NB4 (cell line): ENCODE measurements at regions not wholly inside any gene's neighbourhood (a gene's known extent, or its start where the extent isn't known, plus 50 kb on each side); places are given as distances from the start of the nearest gene placed in this dataset.
"Not testable (repeated sequence)": the region's sequence is repeated elsewhere in the genome, so short reads cannot be mapped to it uniquely, and the experiment has no call there.

Source experiments
- DNase-seq: peaks from one replicate; pipeline ENCODE4 v3.0.0; 2010; ENCODE audit warnings: low read depth
- H3K4me3 ChIP-seq: one replicate; pipeline ENCODE4 v1.5.1; 2011; ENCODE audit warnings: mild to moderate bottlenecking, low read depth, low read length, moderate library complexity
- TF ChIP-seq, protein P1 (sequence below): IDR thresholded peaks from one replicate; pipeline ENCODE4 v1.5.1; 2012; ENCODE audit warnings: low read depth, low read length

DNA sequence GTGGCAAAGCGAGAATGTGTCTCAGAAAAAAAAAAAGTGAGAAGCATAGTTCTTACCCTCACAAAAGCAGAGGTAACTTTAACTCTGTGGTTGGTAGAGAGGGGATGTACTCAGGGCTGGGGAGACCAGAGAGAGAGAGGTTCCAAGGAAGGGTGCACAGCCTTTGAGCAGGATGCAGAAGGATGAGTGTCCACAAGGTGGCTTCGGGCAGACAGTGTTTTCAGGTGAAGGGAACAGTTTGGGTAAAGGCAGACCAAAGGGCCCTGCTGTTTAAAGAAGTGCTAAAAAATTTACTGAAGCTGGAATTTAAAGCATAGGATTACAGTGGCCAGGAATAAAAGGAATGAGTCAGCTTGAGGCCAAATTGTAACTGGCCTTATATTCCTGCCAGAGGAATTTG, 2240.6 kb downstream of the EPHA3 start:
- H3K4me3 ChIP-seq, DNase-seq: not testable (repeated sequence)

DNA sequence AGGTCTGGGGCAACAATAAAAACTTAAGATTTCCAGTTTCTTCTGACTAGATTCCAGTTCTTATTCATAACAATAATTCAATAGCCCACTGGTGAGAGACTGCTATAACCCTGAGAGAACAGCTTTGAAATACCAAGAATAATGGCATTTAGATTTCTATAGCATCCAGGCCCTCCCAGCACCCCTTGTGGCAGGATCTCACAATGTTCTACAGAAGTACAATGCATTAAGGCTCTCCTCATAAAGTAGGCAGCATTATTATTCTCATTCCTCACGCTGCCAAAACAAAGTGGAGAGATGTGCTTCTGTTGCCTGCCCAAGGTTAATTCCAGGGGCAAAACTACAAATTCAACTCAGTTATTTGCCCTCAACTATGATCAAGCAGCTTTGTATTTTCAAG, 2241.7 kb downstream of the EPHA3 start:
- DNase-seq, H3K4me3 ChIP-seq: not testable (repeated sequence)

DNA sequence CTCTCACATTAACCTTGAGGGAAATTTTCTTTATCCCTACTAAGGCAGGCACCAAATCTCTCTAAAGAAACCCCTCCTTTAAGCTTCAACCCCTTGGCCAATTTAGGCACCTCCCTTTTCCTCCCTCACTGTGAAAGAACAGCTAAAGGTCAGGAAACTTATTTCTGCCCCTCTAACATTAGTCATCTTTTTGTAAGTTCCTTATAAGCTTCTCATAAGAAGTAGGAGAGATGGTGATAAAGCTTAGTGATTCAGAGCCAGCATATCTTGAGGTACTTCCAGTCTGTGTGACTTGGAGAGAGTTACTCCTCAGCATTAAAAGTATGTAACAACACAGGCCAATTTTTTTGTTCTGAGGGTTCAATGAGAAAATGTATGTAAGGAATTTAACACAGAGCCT, 2244.7 kb downstream of the EPHA3 start:
- H3K4me3 ChIP-seq, DNase-seq: not testable (repeated sequence)

DNA sequence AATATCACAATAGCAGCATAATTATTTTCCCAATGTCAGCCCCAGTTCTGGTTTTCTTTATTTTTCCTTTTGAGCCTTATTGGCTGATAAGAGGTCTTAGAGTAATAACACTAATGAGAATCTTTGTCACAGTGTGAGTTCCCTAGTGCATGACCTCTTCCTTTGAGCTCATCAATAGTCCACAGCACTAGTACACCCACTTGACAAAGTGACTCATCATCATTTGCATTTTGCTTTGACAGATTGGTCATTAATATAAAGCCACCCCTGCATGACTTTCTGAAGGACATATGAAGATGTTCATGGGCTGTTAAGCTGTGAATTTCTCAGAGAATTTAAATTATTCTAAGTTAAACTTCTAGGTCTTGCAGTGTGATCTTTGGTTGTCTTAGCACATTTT, 2251.9 kb downstream of the EPHA3 start:
- H3K4me3 ChIP-seq, DNase-seq: not testable (repeated sequence)

DNA sequence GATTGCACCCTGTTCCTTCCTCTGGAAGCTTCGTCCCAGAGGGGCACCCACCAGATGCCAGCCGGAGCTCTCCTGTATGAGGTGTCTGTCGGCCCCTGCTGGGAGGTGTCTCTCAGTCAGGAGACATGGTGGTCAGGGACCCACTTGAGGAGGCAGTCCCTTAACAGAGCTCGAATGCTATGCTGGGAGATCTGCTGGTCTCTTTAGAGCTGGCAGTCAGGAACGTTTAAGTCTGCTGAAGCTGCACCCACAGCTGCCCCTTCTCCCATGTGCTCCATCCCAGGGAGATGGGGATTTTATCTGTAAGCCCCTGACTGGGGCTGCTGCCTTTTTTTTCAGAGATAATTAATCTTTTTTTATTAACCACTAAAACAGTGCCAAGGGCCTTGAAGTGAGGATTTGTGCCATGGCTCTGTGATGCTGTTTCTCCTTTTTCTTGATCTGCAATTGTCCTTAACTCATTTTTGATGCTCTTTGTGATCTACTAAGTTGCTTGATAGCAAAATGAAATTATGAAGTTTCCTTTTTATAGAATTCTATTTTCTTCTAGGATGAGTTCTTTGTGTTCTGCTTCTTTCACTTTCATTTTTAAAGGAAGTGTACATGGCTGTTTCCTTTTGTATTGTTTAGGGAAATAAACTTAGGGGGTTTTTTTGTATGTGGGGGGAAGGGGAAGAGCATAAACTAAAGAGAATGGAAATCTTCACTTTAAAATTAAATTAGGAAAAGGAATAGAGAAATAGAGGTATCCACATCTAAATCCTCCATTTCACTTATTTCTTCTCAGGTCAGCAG, 2275.9 kb downstream of the EPHA3 start:
- not testable (repeated sequence) for DNase-seq

DNA sequence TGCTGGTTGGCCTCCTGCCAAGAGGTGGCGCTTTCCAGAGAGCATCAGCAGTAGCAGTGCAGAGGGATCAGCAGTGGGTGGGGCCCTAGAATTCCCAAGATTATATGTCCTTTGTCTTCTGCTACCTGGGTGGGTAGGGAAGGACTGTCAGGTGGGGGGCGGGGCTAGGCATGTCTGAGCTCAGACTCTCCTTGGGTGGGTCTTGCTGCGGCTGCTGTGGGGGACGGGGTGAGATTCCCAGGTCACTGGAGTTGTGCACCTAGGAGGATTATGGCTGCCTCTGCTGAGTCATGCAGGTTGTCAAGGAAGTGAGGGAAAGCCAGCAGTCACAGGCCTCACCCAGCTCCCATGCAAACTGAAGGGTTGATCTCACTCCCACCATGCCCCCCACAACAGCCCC, 2296.5 kb downstream of the EPHA3 start:
- not testable (repeated sequence) for H3K4me3 ChIP-seq, DNase-seq

More for the DNA sequence above, 2275.9 kb downstream of the EPHA3 start:
- H3K4me3 ChIP-seq, result not testable (repeated sequence)

DNA sequence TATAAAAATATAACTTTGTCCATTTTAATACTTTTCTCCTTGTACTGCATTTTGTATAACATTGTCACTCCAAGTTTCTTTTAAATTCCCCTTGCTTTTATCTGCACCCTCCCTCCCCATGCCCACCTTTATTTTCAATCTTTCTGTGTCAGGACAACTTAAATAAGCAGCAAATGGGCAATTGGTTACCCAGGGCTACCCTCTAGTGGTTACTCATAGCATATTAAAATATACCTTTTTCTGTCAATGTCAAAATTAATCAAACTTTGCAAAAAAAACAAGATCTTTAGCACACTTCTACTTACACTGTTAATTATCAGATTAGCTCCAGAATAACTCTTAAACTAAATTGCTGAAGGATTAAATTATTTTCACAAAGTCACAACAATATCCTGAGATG, 2334.6 kb downstream of the EPHA3 start:
- not testable (repeated sequence) for DNase-seq, H3K4me3 ChIP-seq

DNA sequence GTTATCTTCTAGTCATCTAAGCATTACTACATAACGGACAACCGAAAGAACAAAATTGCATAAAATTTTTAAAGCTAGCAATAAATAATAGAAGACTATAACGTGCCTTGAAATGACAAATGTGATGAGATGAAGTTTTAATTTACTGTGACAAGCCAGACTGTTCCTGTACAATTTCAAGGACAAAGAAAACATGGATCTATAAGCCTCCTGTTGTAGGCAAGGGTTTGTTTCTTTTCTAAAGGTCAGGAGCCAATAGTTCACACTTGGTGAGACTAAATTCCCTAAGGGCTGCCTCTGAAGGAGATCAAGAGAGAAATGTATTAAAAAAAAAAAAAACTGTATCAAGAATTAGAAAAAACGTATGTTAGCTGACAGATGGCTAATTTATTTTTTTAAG, 2335.1 kb downstream of the EPHA3 start:
- not testable (repeated sequence) for H3K4me3 ChIP-seq, DNase-seq

DNA sequence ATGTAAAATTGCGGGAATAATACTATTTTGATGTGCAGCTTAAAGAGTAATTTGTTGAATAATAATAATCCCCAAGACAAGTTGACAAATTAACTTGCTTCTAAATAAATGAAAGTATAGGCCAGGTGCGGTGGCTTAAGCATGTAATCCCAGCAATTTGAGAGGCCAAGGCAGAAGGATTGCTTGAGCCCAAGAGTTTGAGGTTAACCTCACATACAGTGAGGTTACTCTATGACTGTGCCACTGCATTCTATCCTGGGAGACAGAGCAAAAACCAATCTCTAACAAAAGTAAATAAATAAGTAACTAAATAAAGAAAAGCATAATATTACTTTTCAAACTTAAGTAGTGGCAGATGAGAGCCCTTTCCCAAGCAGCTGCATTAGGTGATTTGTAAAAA, 2341.0 kb downstream of the EPHA3 start:
- not testable (repeated sequence) for H3K4me3 ChIP-seq, DNase-seq

DNA sequence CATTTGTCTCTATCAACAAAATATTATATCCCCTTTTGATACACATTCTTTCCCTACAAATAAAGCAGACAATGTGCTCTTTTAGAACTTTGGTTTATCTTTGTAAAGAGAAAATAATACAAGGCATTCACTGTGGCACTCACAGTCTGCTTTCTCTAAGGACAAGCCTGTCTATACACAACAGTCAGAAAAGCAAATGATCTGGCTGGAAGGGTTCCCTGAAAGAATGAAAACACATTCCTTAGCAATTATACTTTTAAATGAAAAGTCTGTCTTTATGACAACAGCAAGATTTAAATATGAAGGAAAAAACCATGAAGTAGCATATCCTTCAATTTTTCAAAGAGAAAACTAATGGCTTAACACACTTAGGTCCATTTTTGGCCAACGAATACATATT, 2359.1 kb downstream of the EPHA3 start:
- not testable (repeated sequence) for H3K4me3 ChIP-seq, DNase-seq

DNA sequence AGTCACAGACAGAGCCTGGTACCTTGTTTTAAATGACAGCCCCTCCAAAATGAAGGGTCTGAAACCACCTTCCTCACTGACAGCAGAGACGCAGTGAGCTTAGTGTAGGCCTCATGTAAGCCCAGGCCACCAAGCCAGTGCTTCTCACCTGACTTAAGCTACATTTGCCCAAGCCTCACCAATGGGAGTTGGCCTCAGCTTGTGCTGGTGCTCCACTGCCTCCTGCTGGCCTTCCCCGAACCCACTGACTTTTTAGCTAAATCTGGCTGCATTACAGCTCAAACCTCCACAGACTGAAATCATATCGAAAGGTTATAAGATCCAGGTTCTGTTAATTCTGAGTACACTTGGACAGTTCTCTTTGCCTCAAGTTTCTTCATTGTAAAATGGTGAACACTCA, 2361.8 kb downstream of the EPHA3 start:
- peak; percentile 2 for DNase-seq

DNA sequence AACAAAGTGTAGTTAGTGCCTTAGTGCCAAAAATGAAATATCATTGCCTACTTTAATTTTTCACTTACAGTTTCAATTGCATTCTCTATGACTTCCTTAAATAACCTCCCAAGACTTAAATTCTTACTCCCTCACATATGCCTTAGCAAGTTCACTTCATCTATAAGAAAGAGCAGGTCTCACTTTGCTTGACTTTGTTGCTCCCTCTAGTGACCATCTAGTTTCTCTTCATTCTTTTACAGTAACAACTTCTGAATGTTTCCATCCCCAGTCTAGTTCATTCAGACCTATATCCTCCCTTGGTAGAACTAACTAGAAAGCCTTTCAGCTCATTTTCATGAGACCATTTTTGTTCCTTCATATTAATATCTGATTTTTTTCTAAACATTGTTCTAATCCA, 2377.6 kb downstream of the EPHA3 start:
- TF ChIP-seq, protein P1, sequence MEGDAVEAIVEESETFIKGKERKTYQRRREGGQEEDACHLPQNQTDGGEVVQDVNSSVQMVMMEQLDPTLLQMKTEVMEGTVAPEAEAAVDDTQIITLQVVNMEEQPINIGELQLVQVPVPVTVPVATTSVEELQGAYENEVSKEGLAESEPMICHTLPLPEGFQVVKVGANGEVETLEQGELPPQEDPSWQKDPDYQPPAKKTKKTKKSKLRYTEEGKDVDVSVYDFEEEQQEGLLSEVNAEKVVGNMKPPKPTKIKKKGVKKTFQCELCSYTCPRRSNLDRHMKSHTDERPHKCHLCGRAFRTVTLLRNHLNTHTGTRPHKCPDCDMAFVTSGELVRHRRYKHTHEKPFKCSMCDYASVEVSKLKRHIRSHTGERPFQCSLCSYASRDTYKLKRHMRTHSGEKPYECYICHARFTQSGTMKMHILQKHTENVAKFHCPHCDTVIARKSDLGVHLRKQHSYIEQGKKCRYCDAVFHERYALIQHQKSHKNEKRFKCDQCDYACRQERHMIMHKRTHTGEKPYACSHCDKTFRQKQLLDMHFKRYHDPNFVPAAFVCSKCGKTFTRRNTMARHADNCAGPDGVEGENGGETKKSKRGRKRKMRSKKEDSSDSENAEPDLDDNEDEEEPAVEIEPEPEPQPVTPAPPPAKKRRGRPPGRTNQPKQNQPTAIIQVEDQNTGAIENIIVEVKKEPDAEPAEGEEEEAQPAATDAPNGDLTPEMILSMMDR, result peak; percentile 5
- not testable (repeated sequence) for H3K4me3 ChIP-seq
- peak; percentile 33 for DNase-seq

More for the DNA sequence above, 2361.8 kb downstream of the EPHA3 start:
- not testable (repeated sequence) for H3K4me3 ChIP-seq

DNA sequence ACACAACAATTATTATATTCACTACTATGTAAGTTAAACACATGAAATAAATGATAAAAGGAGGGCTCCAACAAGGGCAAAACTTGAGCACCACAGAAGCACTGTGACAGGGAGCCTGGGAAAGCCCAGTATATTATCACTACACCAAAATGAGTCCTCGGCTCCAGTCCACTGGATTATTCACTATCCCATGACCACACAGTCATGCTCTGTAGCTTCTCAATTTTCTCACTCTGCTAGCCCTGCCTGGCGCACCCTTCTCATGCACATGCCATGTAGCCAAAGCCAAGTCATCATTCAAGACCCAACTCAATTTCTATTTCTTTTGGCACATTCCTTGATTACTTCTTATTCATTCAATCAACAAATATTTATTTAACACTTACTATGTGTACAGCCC, 2378.5 kb downstream of the EPHA3 start:
- H3K4me3 ChIP-seq, DNase-seq: not testable (repeated sequence)

DNA sequence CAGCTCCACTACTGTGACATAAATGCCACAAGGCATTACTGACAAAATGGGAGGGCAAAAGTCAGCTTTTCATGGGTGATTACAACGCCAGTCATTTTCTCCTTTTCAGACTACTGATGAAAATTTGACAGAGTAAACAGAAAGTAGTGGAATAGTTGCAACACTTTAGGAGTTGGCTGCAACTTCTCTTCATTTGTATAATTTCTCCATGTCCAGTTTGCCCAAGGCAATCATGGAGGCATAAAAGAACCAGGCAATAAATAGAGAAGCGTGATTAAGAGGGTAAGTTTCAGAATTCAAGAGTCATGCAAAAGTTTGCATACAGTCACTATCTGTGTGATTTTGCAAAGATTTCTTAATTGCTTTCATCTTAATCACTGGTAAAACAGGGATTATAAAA, 2390.3 kb downstream of the EPHA3 start:
- H3K4me3 ChIP-seq, result not testable (repeated sequence)

DNA sequence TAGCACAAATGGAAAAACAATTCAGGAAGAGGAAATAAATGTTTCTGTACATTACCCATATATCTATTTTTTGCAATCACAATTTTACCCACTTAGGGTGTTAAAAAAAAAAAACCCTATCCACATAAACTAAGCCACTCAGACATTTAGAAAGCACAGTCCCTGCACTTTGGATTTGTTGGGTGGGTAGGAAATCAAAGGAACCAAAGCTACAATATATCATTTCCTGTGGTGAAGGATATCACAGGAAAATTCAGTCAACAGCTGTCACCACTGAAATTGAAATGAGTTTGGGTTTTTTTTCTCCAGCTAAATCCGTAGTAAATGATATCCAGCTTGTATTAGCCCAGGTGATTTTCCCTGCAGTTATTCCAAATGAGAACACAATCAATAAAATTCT, 2392.4 kb downstream of the EPHA3 start:
- not testable (repeated sequence) for DNase-seq, H3K4me3 ChIP-seq

More for the DNA sequence above, 2390.3 kb downstream of the EPHA3 start:
- DNase-seq, result not testable (repeated sequence)

DNA sequence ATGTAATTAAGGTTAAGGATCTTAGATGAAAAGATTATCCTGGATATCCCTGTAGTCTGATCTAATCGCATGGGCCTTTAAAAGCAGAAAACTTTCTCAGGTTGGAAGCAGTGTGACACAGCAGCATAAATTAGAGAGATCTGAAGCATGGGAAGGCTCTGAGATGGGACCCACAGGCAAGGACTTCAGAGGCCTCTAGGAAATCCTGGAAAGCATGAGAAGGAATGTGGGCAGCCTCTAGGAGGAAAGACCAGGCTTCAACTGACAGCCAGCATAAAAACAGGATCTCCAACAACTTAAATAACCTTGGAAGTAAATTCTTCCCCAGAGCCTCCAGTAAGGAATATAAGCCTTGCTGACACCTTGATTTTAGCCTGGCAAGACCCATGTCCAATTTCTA, 2397.5 kb downstream of the EPHA3 start:
- H3K4me3 ChIP-seq, DNase-seq: not testable (repeated sequence)
